ENCODE measurements at regions not wholly inside any gene's neighbourhood (a gene's known extent, or its start where the extent isn't known, plus 50 kb on each side); places are given as distances from the start of the nearest gene placed in this dataset.
A peak's percentile ranks its signal among the peaks of the same experiment; 100 is the strongest.

DNA sequence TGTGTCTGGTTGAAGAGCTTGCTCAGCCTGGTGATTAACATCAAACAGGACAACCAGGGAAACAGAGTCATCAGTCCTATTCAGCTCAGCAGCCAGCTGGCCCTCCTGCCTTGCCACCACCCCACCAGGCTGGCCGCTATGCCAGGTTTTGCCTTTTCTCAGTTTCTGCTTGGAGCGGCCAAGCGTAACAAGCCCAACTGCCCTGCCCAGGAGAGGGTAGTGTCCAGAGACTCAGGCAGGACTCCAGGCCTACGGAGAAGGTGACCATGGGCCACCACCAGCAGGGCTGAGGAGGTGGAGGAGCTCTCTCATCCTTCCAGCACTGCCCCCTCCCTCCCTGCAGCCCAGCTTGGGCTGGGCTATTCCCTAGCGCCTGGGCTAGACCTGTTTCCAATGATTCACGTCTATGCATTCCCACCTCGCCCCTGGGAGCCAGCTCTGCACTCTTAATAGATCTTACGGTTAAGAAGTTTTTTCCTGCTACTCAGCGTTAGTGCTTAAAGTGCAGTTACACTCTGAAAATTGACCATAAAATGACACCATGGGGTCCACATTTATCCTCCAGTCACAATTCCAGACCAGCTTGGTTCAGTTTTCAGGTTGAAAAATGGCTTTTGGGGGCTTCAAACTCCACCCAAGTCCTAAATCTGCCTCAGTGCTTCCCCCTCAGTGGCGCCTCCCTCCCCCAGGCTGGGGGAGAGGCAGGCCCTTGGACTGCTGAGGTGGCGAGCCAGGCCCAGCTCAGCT, 124.0 kb upstream of the PJA1 start:
- WGBS, 2 donors: 90 to 100% methylated on average over 3 to 10 of the region's 11 CpGs
- no peak for DNase-seq
- no peak overlapping the region for H3K4me3 ChIP-seq
- H3K27me3 ChIP-seq: no peaks in the 10 kb centered on the region
- intact Hi-C loops (cut with DNase I; ENCODE audit: low total_unique reads): loop anchor here (5.0 kb wide), 1 partner anchor 467 kb away; no protein-coding TSS in a partner anchor
- H3K27ac ChIP-seq: no peak overlapping the region
- no peaks in the 10 kb centered on the region for H3K9me3 ChIP-seq
- TF ChIP-seq, protein P1, sequence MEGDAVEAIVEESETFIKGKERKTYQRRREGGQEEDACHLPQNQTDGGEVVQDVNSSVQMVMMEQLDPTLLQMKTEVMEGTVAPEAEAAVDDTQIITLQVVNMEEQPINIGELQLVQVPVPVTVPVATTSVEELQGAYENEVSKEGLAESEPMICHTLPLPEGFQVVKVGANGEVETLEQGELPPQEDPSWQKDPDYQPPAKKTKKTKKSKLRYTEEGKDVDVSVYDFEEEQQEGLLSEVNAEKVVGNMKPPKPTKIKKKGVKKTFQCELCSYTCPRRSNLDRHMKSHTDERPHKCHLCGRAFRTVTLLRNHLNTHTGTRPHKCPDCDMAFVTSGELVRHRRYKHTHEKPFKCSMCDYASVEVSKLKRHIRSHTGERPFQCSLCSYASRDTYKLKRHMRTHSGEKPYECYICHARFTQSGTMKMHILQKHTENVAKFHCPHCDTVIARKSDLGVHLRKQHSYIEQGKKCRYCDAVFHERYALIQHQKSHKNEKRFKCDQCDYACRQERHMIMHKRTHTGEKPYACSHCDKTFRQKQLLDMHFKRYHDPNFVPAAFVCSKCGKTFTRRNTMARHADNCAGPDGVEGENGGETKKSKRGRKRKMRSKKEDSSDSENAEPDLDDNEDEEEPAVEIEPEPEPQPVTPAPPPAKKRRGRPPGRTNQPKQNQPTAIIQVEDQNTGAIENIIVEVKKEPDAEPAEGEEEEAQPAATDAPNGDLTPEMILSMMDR (IDR thresholded peaks at IDR 0.05): no peak
- TF ChIP-seq POLR2A (IDR thresholded peaks at IDR 0.05): no peak
- no peaks in the 10 kb centered on the region for H3K36me3 ChIP-seq (ENCODE audit: low read depth, missing control alignments)
- H3K4me1 ChIP-seq: no peaks in the 10 kb centered on the region

DNA sequence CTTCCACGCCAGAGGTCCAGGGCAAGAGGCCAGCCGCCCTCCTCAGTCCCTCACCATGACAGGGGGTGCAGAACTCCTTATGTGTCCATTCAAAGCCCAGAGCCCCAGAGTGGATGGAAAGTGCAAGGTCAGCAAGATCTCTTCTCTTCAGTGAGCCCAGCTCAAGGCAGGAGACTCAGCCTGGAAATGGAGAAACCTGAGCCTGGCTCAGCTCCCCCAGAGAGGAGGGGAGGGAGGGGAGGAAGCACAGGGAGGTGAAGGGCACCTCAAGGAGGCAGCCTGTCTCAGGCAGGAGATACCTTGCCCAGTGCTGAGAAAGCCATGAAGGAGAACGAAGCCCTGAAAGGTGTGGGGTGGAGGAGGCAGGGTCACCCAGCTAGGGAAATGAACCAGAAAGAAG, 121.8 kb upstream of the PJA1 start:
- no peaks in the 10 kb centered on the region for H3K9me3 ChIP-seq
- intact Hi-C loops (cut with DNase I; ENCODE audit: low total_unique reads): loop anchor here (5.0 kb wide), 1 partner anchor 465 kb away; no protein-coding TSS in a partner anchor
- WGBS, 2 donors: 92 to 100% methylated on average over 2 to 3 of the region's 3 CpGs
- no peak overlapping the region for H3K4me3 ChIP-seq
- no peaks in the 10 kb centered on the region for H3K27me3 ChIP-seq
- H3K4me1 ChIP-seq: no peaks in the 10 kb centered on the region
- no peaks in the 10 kb centered on the region for H3K36me3 ChIP-seq (ENCODE audit: low read depth, missing control alignments)
- no peak for TF ChIP-seq POLR2A (IDR thresholded peaks at IDR 0.05)
- TF ChIP-seq, protein P1 (IDR thresholded peaks at IDR 0.05): no peak
- DNase-seq: no peak
- no peak overlapping the region for H3K27ac ChIP-seq

DNA sequence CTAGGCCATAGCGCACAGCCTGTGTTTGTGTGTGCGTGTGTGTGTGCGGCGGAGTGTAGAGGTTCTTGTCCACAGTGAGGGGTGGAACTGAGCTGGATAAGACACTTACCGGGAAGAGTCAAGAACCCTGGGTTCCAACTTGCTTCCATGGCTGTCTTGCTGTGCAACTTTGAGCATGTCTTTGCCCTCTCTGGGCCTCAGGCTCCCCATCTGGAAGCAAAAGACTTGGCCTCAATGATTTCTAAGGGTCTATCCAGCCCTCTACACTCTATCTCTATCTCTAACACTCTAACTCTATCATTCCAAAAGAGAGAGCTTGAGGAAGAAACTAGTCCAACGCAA, 121.3 kb upstream of the PJA1 start:
- WGBS, 2 donors: 73% methylated on average over 6 of the region's 6 CpGs; no CpG with 5 or more reads in 1 of the 2 donors

DNA sequence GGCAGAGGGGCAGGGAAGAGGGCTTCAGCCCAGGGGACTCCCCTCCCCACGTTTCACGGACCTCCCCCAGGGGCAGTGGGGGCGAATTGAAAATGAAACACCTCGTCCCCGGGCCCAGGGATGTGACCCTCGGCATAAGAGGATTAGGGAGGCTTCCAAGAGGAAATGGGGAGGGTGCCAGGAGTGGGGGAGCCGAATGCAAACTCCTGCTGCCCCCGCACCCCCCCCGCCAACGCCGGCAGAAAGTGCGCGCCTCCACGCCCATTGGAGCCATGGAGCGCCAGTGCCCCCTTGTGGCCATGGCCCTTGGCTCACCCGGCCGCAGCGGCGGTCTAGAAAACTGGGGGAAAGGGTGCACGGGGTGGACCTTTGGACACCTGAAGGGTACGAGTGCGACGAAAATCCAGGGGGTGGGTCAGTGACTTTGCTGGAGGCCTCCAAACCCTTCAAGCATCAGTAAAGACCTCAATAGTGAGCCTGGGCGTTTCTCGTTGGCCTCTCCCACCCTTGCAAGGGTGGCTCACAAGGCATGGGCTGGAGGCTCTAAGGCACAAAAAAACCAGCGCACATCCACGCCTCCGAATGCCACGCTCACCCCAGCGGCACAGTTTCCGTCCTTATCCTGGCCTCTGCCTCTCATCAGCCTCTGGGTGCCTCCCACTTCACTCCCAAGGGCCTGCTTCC, 120.8 kb upstream of the PJA1 start:
- H3K4me3 ChIP-seq: peak overlapping the region; percentile 19 to 43
- H3K27me3 ChIP-seq: no peaks in the 10 kb centered on the region
- H3K27ac ChIP-seq: no peak overlapping the region
- no peaks in the 10 kb centered on the region for H3K4me1 ChIP-seq
- DNase-seq: peak; percentile 73
- TF ChIP-seq POLR2A (IDR thresholded peaks at IDR 0.05): no peak
- TF ChIP-seq, protein P1 (IDR thresholded peaks at IDR 0.05): peak; percentile 67 to 81 (median 71)
- intact Hi-C loops (cut with DNase I; ENCODE audit: low total_unique reads): loop anchor here (5.0 kb wide), 1 partner anchor 464 kb away; no protein-coding TSS in a partner anchor
- no peaks in the 10 kb centered on the region for H3K36me3 ChIP-seq (ENCODE audit: low read depth, missing control alignments)
- no peaks in the 10 kb centered on the region for H3K9me3 ChIP-seq
- 1 to 4% methylated on average over 12 to 26 of the region's 31 CpGs for WGBS, 2 donors

More for the DNA sequence above, 121.3 kb upstream of the PJA1 start:
- no peak overlapping the region for H3K27ac ChIP-seq
- intact Hi-C loops (cut with DNase I; ENCODE audit: low total_unique reads): loop anchor here (5.0 kb wide), 1 partner anchor 464 kb away; no protein-coding TSS in a partner anchor
- no peaks in the 10 kb centered on the region for H3K9me3 ChIP-seq
- no peaks in the 10 kb centered on the region for H3K36me3 ChIP-seq (ENCODE audit: low read depth, missing control alignments)
- TF ChIP-seq, protein P1 (IDR thresholded peaks at IDR 0.05): no peak
- no peak for TF ChIP-seq POLR2A (IDR thresholded peaks at IDR 0.05)
- no peaks in the 10 kb centered on the region for H3K27me3 ChIP-seq
- H3K4me1 ChIP-seq: no peaks in the 10 kb centered on the region
- no peak for DNase-seq
- no peak overlapping the region for H3K4me3 ChIP-seq

Measured in testis (tissue), 2 donors.